ENCODE measurements at regions not wholly inside any gene's neighbourhood (a gene's known extent, or its start where the extent isn't known, plus 50 kb on each side); places are given as distances from the start of the nearest gene placed in this dataset.

GRCh38 chr9:115234094-115234493 is 116.1 kb upstream of the TNC start:
- DNase-seq: no peak
- TF ChIP-seq CTCF (IDR thresholded peaks at IDR 0.05; ENCODE audit: low read depth, low read length): no peak
- Histone ChIP-seq H3K4me1 (no peaks in the 10 kb centered on the region), H3K4me3 (ENCODE audit: low read depth, low read length) (no peak overlapping the region), H3K27me3 (no peaks in the 10 kb centered on the region), H3K36me3 (no peaks in the 10 kb centered on the region), H3K9me3 (no peaks in the 10 kb centered on the region)

GRCh38 chr9:115235221-115235620 is 117.3 kb upstream of the TNC start:
- Histone ChIP-seq H3K4me1 (no peaks in the 10 kb centered on the region), H3K36me3 (no peaks in the 10 kb centered on the region), H3K9me3 (no peaks in the 10 kb centered on the region), H3K4me3 (ENCODE audit: low read depth, low read length) (no peak overlapping the region), H3K27me3 (no peaks in the 10 kb centered on the region)
- TF ChIP-seq CTCF (IDR thresholded peaks at IDR 0.05; ENCODE audit: low read depth, low read length): no peak
- no peak for DNase-seq

- H3K9me3 ChIP-seq: no peaks in the 10 kb centered on the region
- DNase-seq: no peak
- no peaks in the 10 kb centered on the region for H3K4me1 ChIP-seq
- TF ChIP-seq CTCF (IDR thresholded peaks at IDR 0.05; ENCODE audit: low read depth, low read length): no peak
- H3K4me3 ChIP-seq (ENCODE audit: low read depth, low read length): no peak overlapping the region
- H3K36me3 ChIP-seq: no peaks in the 10 kb centered on the region
- no peaks in the 10 kb centered on the region for H3K27me3 ChIP-seq
These were observed 119.5 kb upstream of the TNC start for GRCh38 chr9:115237385-115237998.

- H3K36me3 ChIP-seq: no peaks in the 10 kb centered on the region
- no peak for DNase-seq
- TF ChIP-seq CTCF (IDR thresholded peaks at IDR 0.05; ENCODE audit: low read depth, low read length): no peak
- no peaks in the 10 kb centered on the region for H3K9me3 ChIP-seq
- no peaks in the 10 kb centered on the region for H3K4me1 ChIP-seq
- H3K27me3 ChIP-seq: no peaks in the 10 kb centered on the region
- no peak overlapping the region for H3K4me3 ChIP-seq (ENCODE audit: low read depth, low read length)
These were observed 122.7 kb upstream of the TNC start for GRCh38 chr9:115240676-115241075.

- Histone ChIP-seq H3K4me1 (no peaks in the 10 kb centered on the region), H3K27me3 (no peaks in the 10 kb centered on the region), H3K36me3 (no peaks in the 10 kb centered on the region), H3K9me3 (no peaks in the 10 kb centered on the region), H3K4me3 (ENCODE audit: low read depth, low read length) (no peak overlapping the region)
- DNase-seq: no peak
- no peak for TF ChIP-seq CTCF (IDR thresholded peaks at IDR 0.05; ENCODE audit: low read depth, low read length)
These were observed 123.7 kb upstream of the TNC start for GRCh38 chr9:115241641-115242040.

- no peaks in the 10 kb centered on the region for H3K9me3 ChIP-seq
- no peak overlapping the region for H3K4me3 ChIP-seq (ENCODE audit: low read depth, low read length)
- no peaks in the 10 kb centered on the region for H3K27me3 ChIP-seq
- DNase-seq: no peak
- no peaks in the 10 kb centered on the region for H3K36me3 ChIP-seq
- no peaks in the 10 kb centered on the region for H3K4me1 ChIP-seq
- TF ChIP-seq CTCF (IDR thresholded peaks at IDR 0.05; ENCODE audit: low read depth, low read length): no peak
These were observed 131.5 kb upstream of the TNC start for GRCh38 chr9:115249488-115249887.
